ENCODE measurements at regions not wholly inside any gene's neighbourhood (a gene's known extent, or its start where the extent isn't known, plus 50 kb on each side); places are given as distances from the start of the nearest gene placed in this dataset.

DNA sequence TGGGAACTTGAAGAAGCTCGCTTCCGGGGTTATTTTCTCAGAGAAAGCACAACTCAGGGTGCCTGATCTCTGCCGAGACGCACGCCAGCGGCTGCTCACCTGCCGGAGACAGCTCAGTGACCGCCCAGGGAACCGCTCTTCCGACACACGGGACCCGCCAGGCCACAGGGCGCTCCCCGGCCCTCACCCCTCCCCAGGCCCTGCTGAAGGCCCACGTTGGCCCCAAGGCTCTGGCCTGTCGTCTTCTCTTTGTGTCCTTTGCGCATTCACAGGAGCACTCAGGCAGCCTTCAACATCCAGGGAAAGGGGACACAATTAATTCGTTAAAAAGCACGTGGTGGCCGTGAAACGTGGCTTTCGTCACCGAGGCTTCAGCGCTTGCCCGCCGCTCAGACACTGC is 276.3 kb upstream of the SALL3 start:
- TF ChIP-seq, protein P1, sequence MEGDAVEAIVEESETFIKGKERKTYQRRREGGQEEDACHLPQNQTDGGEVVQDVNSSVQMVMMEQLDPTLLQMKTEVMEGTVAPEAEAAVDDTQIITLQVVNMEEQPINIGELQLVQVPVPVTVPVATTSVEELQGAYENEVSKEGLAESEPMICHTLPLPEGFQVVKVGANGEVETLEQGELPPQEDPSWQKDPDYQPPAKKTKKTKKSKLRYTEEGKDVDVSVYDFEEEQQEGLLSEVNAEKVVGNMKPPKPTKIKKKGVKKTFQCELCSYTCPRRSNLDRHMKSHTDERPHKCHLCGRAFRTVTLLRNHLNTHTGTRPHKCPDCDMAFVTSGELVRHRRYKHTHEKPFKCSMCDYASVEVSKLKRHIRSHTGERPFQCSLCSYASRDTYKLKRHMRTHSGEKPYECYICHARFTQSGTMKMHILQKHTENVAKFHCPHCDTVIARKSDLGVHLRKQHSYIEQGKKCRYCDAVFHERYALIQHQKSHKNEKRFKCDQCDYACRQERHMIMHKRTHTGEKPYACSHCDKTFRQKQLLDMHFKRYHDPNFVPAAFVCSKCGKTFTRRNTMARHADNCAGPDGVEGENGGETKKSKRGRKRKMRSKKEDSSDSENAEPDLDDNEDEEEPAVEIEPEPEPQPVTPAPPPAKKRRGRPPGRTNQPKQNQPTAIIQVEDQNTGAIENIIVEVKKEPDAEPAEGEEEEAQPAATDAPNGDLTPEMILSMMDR (IDR thresholded peaks at IDR 0.05) = no peak
- TF ChIP-seq POLR2A (IDR thresholded peaks at IDR 0.05) = no peak
